ENCODE measurements at regions not wholly inside any gene's neighbourhood (a gene's known extent, or its start where the extent isn't known, plus 50 kb on each side); places are given as distances from the start of the nearest gene placed in this dataset.

GRCh38 chr16:5455110-5455509 is 357.5 kb upstream of the EEF2KMT start:
- Histone ChIP-seq H3K9me3 (replicated peaks; ENCODE audit: control insufficient read depth, insufficient read depth, low read length) (peaks cover 2% of the 10 kb centered on the region), H4K20me1 (replicated peaks; ENCODE audit: control insufficient read depth, extremely low read depth, insufficient read depth, low read length) (no peaks in the 10 kb centered on the region), H3K4me3 (replicated peaks in 1 of 3; ENCODE audit: insufficient read depth in 1 of 3, low read depth in 1 of 3, low read length in 3 of 3) (no peak overlapping the region), H3K36me3 (ENCODE audit: control insufficient read depth in 2 of 2, extremely low read depth in 1 of 2, insufficient read depth in 2 of 2, low read length in 2 of 2) (no peaks in the 10 kb centered on the region), H3K79me2 (ENCODE audit: control insufficient read depth, insufficient read depth, low read length) (no peaks in the 10 kb centered on the region), H3K9me1 (replicated peaks; ENCODE audit: control insufficient read depth, extremely low read depth, insufficient read depth, low read length) (no peaks in the 10 kb centered on the region), H3K4me1 (ENCODE audit: control insufficient read depth, extremely low read depth, insufficient read depth, low read length) (no peaks in the 10 kb centered on the region), H3K27me3 (ENCODE audit: control insufficient read depth in 2 of 2, insufficient read depth in 2 of 2, low read length in 2 of 2) (no peaks in the 10 kb centered on the region), H3K27ac (ENCODE audit: insufficient read depth, low read depth, low read length) (no peak overlapping the region), H3K4me2 (ENCODE audit: insufficient read depth, low read length) (no peak overlapping the region), H2AFZ (ENCODE audit: low read depth, low read length) (no peak overlapping the region), H3K9ac (replicated peaks; ENCODE audit: extremely low read depth, insufficient read depth, low read length) (no peak overlapping the region)
- TF ChIP-seq GATA2 (IDR thresholded peaks at IDR 0.05; ENCODE audit: insufficient read depth, insufficient read length, low read depth, low read length) (no peak), JUN (IDR thresholded peaks at IDR 0.05; ENCODE audit: borderline replicate concordance, insufficient read depth, insufficient read length, low read depth) (no peak), POLR2AphosphoS5 (IDR thresholded peaks at IDR 0.05; ENCODE audit: insufficient read depth, low read depth, low read length) (no peak), EZH2 (IDR thresholded peaks at IDR 0.05; ENCODE audit: borderline replicate concordance, low read depth, low read length, severe bottlenecking) (no peak), CTCF (IDR thresholded peaks at IDR 0.05; ENCODE audit: extremely low read depth in 1 of 2, insufficient read depth in 1 of 2, low read depth in 1 of 2, low read length in 2 of 2) (no peak), MAX (IDR thresholded peaks at IDR 0.05; ENCODE audit: insufficient read depth, insufficient read length) (no peak), POLR2A (IDR thresholded peaks at IDR 0.05; ENCODE audit: low read depth, low read length) (no peak), FOS (IDR thresholded peaks at IDR 0.05; ENCODE audit: borderline replicate concordance, insufficient read depth, low read length) (no peak), MYC (IDR thresholded peaks at IDR 0.05; ENCODE audit: low read depth, low read length) (no peak)
- BruUV-seq (replicated peaks) = no TSS peak
- dilution Hi-C loops (cut with MboI; ENCODE audit: extremely low pct_ligation_motif_present, low sequenced_read_pairs) (no loop called here), intact Hi-C loops (cut with micrococcal nuclease) (no loop called here)
- DNase-seq (ENCODE audit: low read depth, low spot score) (no peak), FAIRE-seq (no peak)
- CTCF ChIA-PET = no interaction called here
- POLR2A ChIA-PET = no interaction called here
